KMS-11 (cell line): ENCODE measurements at regions not wholly inside any gene's neighbourhood (a gene's known extent, or its start where the extent isn't known, plus 50 kb on each side); places are given as distances from the start of the nearest gene placed in this dataset.

Source experiments
- H2AFZ ChIP-seq: fragments of 200-600 bp; sonication (generic); 2 replicates; pipeline ENCODE4 v1.6.1; 2016; ENCODE audit warnings: antibody characterized with exemption, mixed run types, low read depth
- H3K27ac ChIP-seq: fragments of 200-600 bp; sonication (generic); 2 replicates; pipeline ENCODE4 v1.6.1; 2016; ENCODE audit warnings: mild to moderate bottlenecking, mixed run types
- H3K27me3 ChIP-seq: fragments of 200-600 bp; sonication (generic); 2 replicates; pipeline ENCODE4 v1.6.1; 2017; ENCODE audit warnings: mild to moderate bottlenecking, low read depth, mixed run types, moderate library complexity; ENCODE audit not compliant: insufficient read depth
- H3K36me3 ChIP-seq: fragments of 200-600 bp; sonication (generic); 2 replicates; pipeline ENCODE4 v1.6.1; 2017; ENCODE audit warnings: mild to moderate bottlenecking, mixed run types; ENCODE audit not compliant: insufficient read depth
- H3K4me1 ChIP-seq: fragments of 200-600 bp; sonication (generic); 2 replicates; pipeline ENCODE4 v1.6.1; 2016; ENCODE audit warnings: mild to moderate bottlenecking, low read depth, mixed run types; ENCODE audit not compliant: poor library complexity, severe bottlenecking
- H3K4me2 ChIP-seq: fragments of 200-600 bp; sonication (generic); 2 replicates; pipeline ENCODE4 v1.7.0; 2016; ENCODE audit warnings: mild to moderate bottlenecking, mixed run types
- H3K4me3 ChIP-seq: fragments of 200-600 bp; sonication (generic); IDR thresholded peaks from 2 replicates; pipeline ENCODE4 v1.6.1; 2017; ENCODE audit warnings: low read depth, low read length, mixed read lengths; ENCODE audit not compliant: insufficient read depth
- H3K79me2 ChIP-seq: fragments of 200-600 bp; sonication (generic); 2 replicates; pipeline ENCODE4 v1.6.1; 2016; ENCODE audit warnings: low read depth, mixed run types; ENCODE audit not compliant: insufficient read depth
- H3K9ac ChIP-seq: fragments of 200-600 bp; sonication (generic); 2 replicates; pipeline ENCODE4 v1.6.1; 2016; ENCODE audit warnings: mild to moderate bottlenecking, mixed run types
- H4K20me1 ChIP-seq: fragments of 200-600 bp; sonication (generic); 2 replicates; pipeline ENCODE4 v1.6.1; 2016; ENCODE audit warnings: mild to moderate bottlenecking, mixed run types; ENCODE audit not compliant: insufficient read depth
- CTCF ChIP-seq: fragments of 200-600 bp; sonication (generic); conservative IDR thresholded peaks from 2 replicates; pipeline ENCODE4 v1.6.1; 2017; ENCODE audit warnings: low read depth, mild to moderate bottlenecking, antibody characterized with exemption, low read length, moderate library complexity, mixed read lengths

GRCh38 chr10:4443419-4443818 is 382.6 kb upstream of the AKR1E2 start:
- Histone ChIP-seq H3K4me1 (no peaks in the 10 kb centered on the region), H2AFZ (no peak overlapping the region), H3K27ac (no peak overlapping the region), H3K27me3 (no peaks in the 10 kb centered on the region), H4K20me1 (no peaks in the 10 kb centered on the region), H3K79me2 (no peaks in the 10 kb centered on the region), H3K4me3 (no peak overlapping the region), H3K9ac (no peak overlapping the region), H3K36me3 (no peaks in the 10 kb centered on the region), H3K4me2 (no peak overlapping the region)
- TF ChIP-seq CTCF: no peak

DNA sequence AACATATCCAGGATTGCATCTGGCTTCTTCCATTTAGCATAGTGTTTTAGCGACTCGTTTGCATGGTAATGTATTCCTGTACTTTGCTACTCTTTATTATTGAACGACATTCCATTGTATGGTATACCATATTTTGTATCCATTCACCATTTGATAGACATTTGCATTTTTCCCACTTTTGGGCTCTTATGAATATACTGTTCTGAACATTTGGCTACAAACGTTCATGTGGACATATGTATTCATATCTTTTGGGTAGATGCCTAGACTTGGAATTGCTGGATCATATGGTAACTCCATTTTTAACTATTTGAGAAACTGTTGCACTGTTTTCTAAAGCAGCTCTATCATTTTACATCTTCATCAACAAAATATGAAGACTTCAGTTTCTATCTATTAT is 383.7 kb upstream of the AKR1E2 start:
- H3K27me3 ChIP-seq: no peaks in the 10 kb centered on the region
- no peak overlapping the region for H3K27ac ChIP-seq
- no peak overlapping the region for H3K4me3 ChIP-seq
- no peak overlapping the region for H3K4me2 ChIP-seq
- H4K20me1 ChIP-seq: no peaks in the 10 kb centered on the region
- TF ChIP-seq CTCF: no peak
- H3K79me2 ChIP-seq: no peaks in the 10 kb centered on the region
- no peaks in the 10 kb centered on the region for H3K36me3 ChIP-seq
- H3K4me1 ChIP-seq: no peaks in the 10 kb centered on the region
- H3K9ac ChIP-seq: no peak overlapping the region
- no peak overlapping the region for H2AFZ ChIP-seq

- H3K27me3 ChIP-seq: no peaks in the 10 kb centered on the region
- H3K27ac ChIP-seq: no peak overlapping the region
- no peak overlapping the region for H2AFZ ChIP-seq
- H3K4me3 ChIP-seq: no peak overlapping the region
- TF ChIP-seq CTCF: no peak
- no peaks in the 10 kb centered on the region for H3K4me1 ChIP-seq
- no peaks in the 10 kb centered on the region for H3K36me3 ChIP-seq
- H3K79me2 ChIP-seq: no peaks in the 10 kb centered on the region
- H3K9ac ChIP-seq: no peak overlapping the region
- H3K4me2 ChIP-seq: no peak overlapping the region
- no peaks in the 10 kb centered on the region for H4K20me1 ChIP-seq
Measured at GRCh38 chr10:4440260-4440659, 385.7 kb upstream of the AKR1E2 start.

DNA sequence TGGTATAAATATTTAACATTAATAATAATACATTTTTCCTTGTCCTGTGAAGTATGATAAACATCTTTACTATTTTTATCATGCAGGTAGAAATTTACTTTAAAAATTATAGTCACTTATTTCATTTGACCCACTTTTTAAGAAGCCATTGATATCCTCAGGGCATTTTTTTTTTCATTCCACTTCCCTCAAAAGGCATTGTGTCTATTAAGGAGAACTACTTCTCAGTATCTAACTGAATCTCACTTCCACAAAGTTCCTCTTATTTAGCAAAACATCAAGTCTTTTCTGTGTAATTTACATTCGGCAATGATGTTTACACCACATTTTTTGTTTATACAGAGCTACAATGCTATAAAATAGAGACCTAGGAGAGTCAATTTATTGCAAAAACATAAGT is 388.2 kb upstream of the AKR1E2 start:
- Histone ChIP-seq H3K4me3 (no peak overlapping the region), H3K9ac (no peak overlapping the region), H3K4me1 (no peaks in the 10 kb centered on the region), H3K27me3 (no peaks in the 10 kb centered on the region), H3K79me2 (no peaks in the 10 kb centered on the region), H4K20me1 (no peaks in the 10 kb centered on the region), H3K4me2 (no peak overlapping the region), H3K27ac (no peak overlapping the region), H2AFZ (no peak overlapping the region), H3K36me3 (no peaks in the 10 kb centered on the region)
- TF ChIP-seq CTCF: no peak

DNA sequence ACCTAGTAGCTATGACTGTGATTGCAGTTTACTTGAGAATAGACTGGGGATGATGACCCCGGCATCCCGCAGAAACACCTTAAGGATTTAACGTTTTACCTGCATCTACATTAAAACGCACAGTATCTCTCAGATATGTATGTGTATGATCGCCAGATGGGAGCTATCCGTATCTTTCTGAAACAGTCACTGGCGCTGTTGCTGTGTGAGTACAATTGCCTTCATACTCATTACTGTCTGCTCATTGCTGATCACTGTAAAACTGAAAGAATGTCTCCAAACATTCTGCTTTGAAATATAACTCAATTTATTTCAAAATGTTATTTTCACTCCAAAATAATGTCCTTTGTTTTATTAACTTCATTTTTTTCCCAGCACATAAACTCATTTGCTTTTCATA is 388.9 kb upstream of the AKR1E2 start:
- no peaks in the 10 kb centered on the region for H3K36me3 ChIP-seq
- no peak for TF ChIP-seq CTCF
- H3K27me3 ChIP-seq: no peaks in the 10 kb centered on the region
- no peaks in the 10 kb centered on the region for H3K79me2 ChIP-seq
- H3K4me1 ChIP-seq: no peaks in the 10 kb centered on the region
- no peak overlapping the region for H3K4me3 ChIP-seq
- no peak overlapping the region for H3K4me2 ChIP-seq
- H3K27ac ChIP-seq: no peak overlapping the region
- no peaks in the 10 kb centered on the region for H4K20me1 ChIP-seq
- H2AFZ ChIP-seq: no peak overlapping the region
- no peak overlapping the region for H3K9ac ChIP-seq
